GM12892 (cell line): ENCODE measurements at regions not wholly inside any gene's neighbourhood (a gene's known extent, or its start where the extent isn't known, plus 50 kb on each side); places are given as distances from the start of the nearest gene placed in this dataset.
A peak's percentile ranks its signal among the peaks of the same experiment; 100 is the strongest.
"Not testable (repeated sequence)": the region's sequence is repeated elsewhere in the genome, so short reads cannot be mapped to it uniquely, and the experiment has no call there.

Experiments
- DNase-seq: peaks from one replicate; pipeline ENCODE4 v3.0.0; 2011; ENCODE audit not compliant: insufficient read length
- FAIRE-seq: peaks from 2 replicates; lab custom pipeline; 2011; peaks lifted over from hg19 to GRCh38; lab: Jason Lieb, UNC
- POLR2A ChIP-seq: IDR thresholded peaks from 2 replicates; pipeline ENCODE4 v1.6.1; 2011; ENCODE audit warnings: low read depth, low read length, control low read depth
- POLR2AphosphoS5 ChIP-seq: IDR thresholded peaks from 2 replicates; pipeline ENCODE4 v1.6.1; 2011; ENCODE audit warnings: low read depth, low read length, control low read depth
- TAF1 ChIP-seq: IDR thresholded peaks from 2 replicates; pipeline ENCODE4 v1.6.1; 2011; ENCODE audit warnings: low read depth, mild to moderate bottlenecking, control low read depth, low read length, borderline replicate concordance

GRCh38 chr15:38842226-38842625 lies 277.6 kb upstream of the RASGRP1 start:
- DNase-seq (no peak), FAIRE-seq (no peak)
- TF ChIP-seq POLR2A (no peak), POLR2AphosphoS5 (no peak), TAF1 (no peak)

- DNase-seq (no peak), FAIRE-seq (no peak)
- no peak for TF ChIP-seq POLR2AphosphoS5
- TF ChIP-seq TAF1: no peak
- TF ChIP-seq POLR2A: no peak
These were observed 278.5 kb upstream of the RASGRP1 start for GRCh38 chr15:38843051-38843501.

GRCh38 chr15:38843736-38844590 lies 279.3 kb upstream of the RASGRP1 start:
- TF ChIP-seq POLR2A (no peak), TAF1 (no peak), POLR2AphosphoS5 (no peak)
- no peak for FAIRE-seq
- DNase-seq: no peak

DNA sequence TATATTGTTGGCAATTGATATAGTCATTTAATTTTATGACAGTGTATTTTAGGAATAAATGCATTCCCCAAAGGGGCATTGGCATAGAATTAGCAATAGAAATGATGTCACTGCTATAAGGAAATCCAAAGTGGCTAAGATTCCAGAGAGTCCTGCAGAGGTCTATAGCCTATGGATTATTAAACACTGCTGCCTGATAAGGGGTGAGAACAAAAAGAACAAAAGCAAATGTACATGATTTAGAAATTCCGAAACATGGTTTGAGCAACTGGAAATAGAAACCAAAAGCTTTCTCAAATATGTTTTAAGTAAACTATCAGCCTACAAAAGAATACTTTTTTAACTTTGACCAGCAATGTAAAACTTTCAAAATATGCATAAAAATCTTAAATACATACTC lies 280.1 kb upstream of the RASGRP1 start:
- DNase-seq (no peak), FAIRE-seq (no peak)
- no peak for TF ChIP-seq POLR2AphosphoS5
- no peak for TF ChIP-seq POLR2A
- TF ChIP-seq TAF1: no peak

GRCh38 chr15:38846346-38846745 lies 281.7 kb upstream of the RASGRP1 start:
- DNase-seq: no peak
- TF ChIP-seq POLR2AphosphoS5 (no peak), POLR2A (no peak), TAF1 (no peak)
- FAIRE-seq: no peak

GRCh38 chr15:38847666-38848065 lies 283.1 kb upstream of the RASGRP1 start:
- TF ChIP-seq POLR2AphosphoS5 (no peak), POLR2A (no peak), TAF1 (no peak)
- DNase-seq (no peak), FAIRE-seq (no peak)

DNA sequence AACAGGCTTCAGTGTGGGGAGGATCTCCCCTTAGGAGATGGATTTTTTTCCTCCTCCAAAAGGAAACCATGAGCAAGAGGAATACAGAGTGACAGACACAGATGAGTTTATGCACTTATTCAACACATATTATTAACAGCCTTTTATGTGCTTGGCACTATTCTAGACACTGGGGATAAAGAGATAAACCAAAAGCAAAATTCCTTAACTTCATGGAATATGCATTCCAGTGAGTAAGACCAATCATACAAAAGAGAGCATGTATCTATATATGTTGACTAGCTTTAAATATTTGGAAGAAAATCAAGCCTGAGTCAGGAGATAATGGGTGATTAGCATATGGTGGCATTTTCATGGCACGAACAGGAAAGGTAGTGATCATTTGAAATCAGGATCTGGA lies 284.4 kb upstream of the RASGRP1 start:
- FAIRE-seq (no peak), DNase-seq (no peak)
- TF ChIP-seq POLR2A (no peak), POLR2AphosphoS5 (no peak), TAF1 (no peak)

- DNase-seq, FAIRE-seq: not testable (repeated sequence)
These were observed 287.6 kb upstream of the RASGRP1 start for GRCh38 chr15:38852188-38852587.

GRCh38 chr15:38853608-38854007 lies 289.0 kb upstream of the RASGRP1 start:
- DNase-seq (peak; percentile 12), FAIRE-seq (no peak)

DNA sequence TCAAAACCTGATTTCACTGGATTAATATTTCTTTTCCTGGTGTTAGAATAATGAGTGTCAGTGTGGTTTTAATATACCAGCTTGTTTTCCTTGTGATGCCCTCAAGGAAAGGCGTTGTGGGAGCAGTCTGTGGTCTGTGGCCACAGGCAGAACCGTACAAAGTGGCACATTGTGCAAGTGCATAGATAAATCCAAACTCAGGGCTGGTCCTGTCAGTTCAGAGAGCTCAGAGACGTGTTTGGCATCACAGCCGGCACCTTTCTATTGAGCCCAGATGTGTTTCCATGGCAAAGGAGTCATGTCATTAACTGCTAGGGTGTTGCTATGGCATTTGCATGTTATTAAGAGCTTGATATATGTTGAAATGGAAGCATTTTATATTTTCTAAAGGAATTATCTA lies 289.9 kb upstream of the RASGRP1 start:
- no peak for TF ChIP-seq POLR2AphosphoS5
- no peak for TF ChIP-seq POLR2A
- no peak for TF ChIP-seq TAF1
- FAIRE-seq (no peak), DNase-seq (no peak)

More at GRCh38 chr15:38853608-38854007, 289.0 kb upstream of the RASGRP1 start:
- TF ChIP-seq POLR2A (no peak), TAF1 (no peak), POLR2AphosphoS5 (no peak)

DNA sequence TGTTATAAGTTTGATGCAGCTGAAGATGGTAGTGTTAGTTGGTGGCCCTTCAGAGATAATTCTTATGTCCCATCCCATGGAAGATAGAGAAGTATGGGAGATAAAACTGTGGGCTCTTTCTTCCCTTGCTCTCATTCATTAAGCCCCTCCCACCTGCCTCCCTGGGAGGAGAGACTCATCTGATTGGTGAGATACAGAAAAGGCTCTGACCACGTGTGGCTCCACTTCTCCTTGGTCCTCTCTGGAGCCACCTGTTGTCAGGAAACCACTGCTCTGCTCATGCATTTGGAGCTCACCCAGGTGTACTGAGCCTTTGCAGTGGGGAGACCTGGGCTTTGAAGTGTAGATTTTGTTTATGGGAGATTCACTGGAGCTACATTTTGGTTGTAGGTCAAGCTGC lies 293.2 kb upstream of the RASGRP1 start:
- DNase-seq: no peak
- TF ChIP-seq POLR2A (no peak), POLR2AphosphoS5 (no peak), TAF1 (no peak)
- FAIRE-seq: no peak

GRCh38 chr15:38859574-38859973 lies 295.0 kb upstream of the RASGRP1 start:
- FAIRE-seq (no peak), DNase-seq (no peak)
- TF ChIP-seq POLR2A (no peak), POLR2AphosphoS5 (no peak), TAF1 (no peak)

DNA sequence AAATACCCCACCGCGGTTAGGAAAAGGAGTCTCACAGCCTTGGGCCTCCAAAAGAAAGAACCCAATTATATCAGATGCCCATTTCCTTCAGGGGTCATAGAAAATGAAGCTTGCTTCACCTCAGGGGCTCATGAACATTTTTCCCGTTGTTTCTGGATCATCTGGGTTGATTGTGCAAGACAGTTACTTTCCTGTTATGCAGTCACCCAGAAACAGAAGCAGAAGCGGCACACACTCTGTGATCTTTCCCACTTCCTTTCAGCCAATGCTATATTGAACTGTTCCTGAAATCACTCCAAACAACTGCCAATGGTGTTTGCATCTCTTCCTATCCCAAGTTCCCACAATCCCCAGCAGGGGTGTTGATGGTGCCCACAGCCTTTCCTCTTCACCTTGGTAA lies 295.6 kb upstream of the RASGRP1 start:
- TF ChIP-seq TAF1: no peak
- TF ChIP-seq POLR2A: no peak
- FAIRE-seq: no peak
- no peak for DNase-seq
